KMS-11 (cell line): ENCODE measurements at regions not wholly inside any gene's neighbourhood (a gene's known extent, or its start where the extent isn't known, plus 50 kb on each side); places are given as distances from the start of the nearest gene placed in this dataset.

Experiments used
- H2AFZ ChIP-seq: fragments of 200-600 bp; sonication (generic); 2 replicates; pipeline ENCODE4 v1.6.1; 2016; ENCODE audit warnings: antibody characterized with exemption, mixed run types, low read depth
- H3K27ac ChIP-seq: fragments of 200-600 bp; sonication (generic); 2 replicates; pipeline ENCODE4 v1.6.1; 2016; ENCODE audit warnings: mild to moderate bottlenecking, mixed run types
- H3K27me3 ChIP-seq: fragments of 200-600 bp; sonication (generic); 2 replicates; pipeline ENCODE4 v1.6.1; 2017; ENCODE audit warnings: mild to moderate bottlenecking, low read depth, mixed run types, moderate library complexity; ENCODE audit not compliant: insufficient read depth
- H3K36me3 ChIP-seq: fragments of 200-600 bp; sonication (generic); 2 replicates; pipeline ENCODE4 v1.6.1; 2017; ENCODE audit warnings: mild to moderate bottlenecking, mixed run types; ENCODE audit not compliant: insufficient read depth
- H3K4me1 ChIP-seq: fragments of 200-600 bp; sonication (generic); 2 replicates; pipeline ENCODE4 v1.6.1; 2016; ENCODE audit warnings: mild to moderate bottlenecking, low read depth, mixed run types; ENCODE audit not compliant: poor library complexity, severe bottlenecking
- H3K4me2 ChIP-seq: fragments of 200-600 bp; sonication (generic); 2 replicates; pipeline ENCODE4 v1.7.0; 2016; ENCODE audit warnings: mild to moderate bottlenecking, mixed run types
- H3K4me3 ChIP-seq: fragments of 200-600 bp; sonication (generic); IDR thresholded peaks from 2 replicates; pipeline ENCODE4 v1.6.1; 2017; ENCODE audit warnings: low read depth, low read length, mixed read lengths; ENCODE audit not compliant: insufficient read depth
- H3K79me2 ChIP-seq: fragments of 200-600 bp; sonication (generic); 2 replicates; pipeline ENCODE4 v1.6.1; 2016; ENCODE audit warnings: low read depth, mixed run types; ENCODE audit not compliant: insufficient read depth
- H3K9ac ChIP-seq: fragments of 200-600 bp; sonication (generic); 2 replicates; pipeline ENCODE4 v1.6.1; 2016; ENCODE audit warnings: mild to moderate bottlenecking, mixed run types
- H4K20me1 ChIP-seq: fragments of 200-600 bp; sonication (generic); 2 replicates; pipeline ENCODE4 v1.6.1; 2016; ENCODE audit warnings: mild to moderate bottlenecking, mixed run types; ENCODE audit not compliant: insufficient read depth
- TF ChIP-seq, protein P1 (sequence below): fragments of 200-600 bp; sonication (generic); conservative IDR thresholded peaks from 2 replicates; pipeline ENCODE4 v1.6.1; 2017; ENCODE audit warnings: low read depth, mild to moderate bottlenecking, antibody characterized with exemption, low read length, moderate library complexity, mixed read lengths

DNA sequence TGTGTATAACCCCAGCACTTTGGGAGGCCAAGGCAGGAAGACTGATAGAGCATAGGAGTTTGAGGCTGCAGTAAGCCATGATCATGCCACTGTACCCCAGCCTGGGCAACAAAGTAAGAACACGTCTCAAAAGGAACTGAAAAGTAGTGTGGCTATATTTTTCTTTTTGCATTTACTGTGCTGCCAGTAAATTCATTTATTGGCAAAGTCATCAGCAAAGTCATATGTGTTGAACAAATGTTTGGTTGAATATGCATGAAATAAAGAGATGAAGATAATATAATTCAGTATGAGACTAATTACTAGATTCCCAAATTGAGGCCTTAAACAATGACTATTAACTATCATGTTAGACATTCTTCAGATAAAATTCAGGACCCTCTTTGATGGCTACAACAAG lies 829.1 kb downstream of the PCDH7 start:
- Histone ChIP-seq H3K9ac (no peak overlapping the region), H3K27me3 (no peaks in the 10 kb centered on the region), H3K27ac (no peak overlapping the region)

DNA sequence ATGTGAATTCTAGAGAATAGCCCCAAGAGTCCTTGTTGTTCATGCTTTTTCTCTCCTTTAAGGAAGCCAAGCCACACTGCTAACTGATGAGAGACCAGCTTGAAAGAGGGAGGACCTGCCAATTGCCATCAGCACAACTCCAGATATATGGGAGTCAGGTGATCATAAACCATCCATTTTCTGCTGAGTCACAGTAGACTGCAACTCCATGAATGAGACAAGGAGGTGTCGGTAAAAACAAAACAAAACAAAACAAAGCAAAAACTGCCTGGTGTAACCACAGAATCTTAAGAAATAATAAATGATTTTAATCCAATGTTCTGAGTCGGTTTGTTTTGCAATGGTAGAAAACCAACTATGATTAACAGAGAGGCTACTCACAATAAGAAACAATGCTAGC lies 837.3 kb downstream of the PCDH7 start:
- Histone ChIP-seq H3K36me3 (no peaks in the 10 kb centered on the region), H2AFZ (peak overlapping the region; percentile 36), H3K4me1 (peaks cover 19% of the 10 kb centered on the region), H3K4me2 (peak overlapping the region; percentile 24; the same call in 1 of the 2 replicates), H3K9ac (peak overlapping the region; percentile 16; the same call in 1 of the 2 replicates), H3K27me3 (no peaks in the 10 kb centered on the region), H3K27ac (peak overlapping the region; percentile 34; the same call in 1 of the 2 replicates), H3K79me2 (no peaks in the 10 kb centered on the region), H4K20me1 (no peaks in the 10 kb centered on the region), H3K4me3 (no peak overlapping the region)
- TF ChIP-seq, protein P1, sequence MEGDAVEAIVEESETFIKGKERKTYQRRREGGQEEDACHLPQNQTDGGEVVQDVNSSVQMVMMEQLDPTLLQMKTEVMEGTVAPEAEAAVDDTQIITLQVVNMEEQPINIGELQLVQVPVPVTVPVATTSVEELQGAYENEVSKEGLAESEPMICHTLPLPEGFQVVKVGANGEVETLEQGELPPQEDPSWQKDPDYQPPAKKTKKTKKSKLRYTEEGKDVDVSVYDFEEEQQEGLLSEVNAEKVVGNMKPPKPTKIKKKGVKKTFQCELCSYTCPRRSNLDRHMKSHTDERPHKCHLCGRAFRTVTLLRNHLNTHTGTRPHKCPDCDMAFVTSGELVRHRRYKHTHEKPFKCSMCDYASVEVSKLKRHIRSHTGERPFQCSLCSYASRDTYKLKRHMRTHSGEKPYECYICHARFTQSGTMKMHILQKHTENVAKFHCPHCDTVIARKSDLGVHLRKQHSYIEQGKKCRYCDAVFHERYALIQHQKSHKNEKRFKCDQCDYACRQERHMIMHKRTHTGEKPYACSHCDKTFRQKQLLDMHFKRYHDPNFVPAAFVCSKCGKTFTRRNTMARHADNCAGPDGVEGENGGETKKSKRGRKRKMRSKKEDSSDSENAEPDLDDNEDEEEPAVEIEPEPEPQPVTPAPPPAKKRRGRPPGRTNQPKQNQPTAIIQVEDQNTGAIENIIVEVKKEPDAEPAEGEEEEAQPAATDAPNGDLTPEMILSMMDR: no peak

More for the DNA sequence above, 829.1 kb downstream of the PCDH7 start:
- Histone ChIP-seq H3K4me3 (no peak overlapping the region), H2AFZ (no peak overlapping the region), H4K20me1 (no peaks in the 10 kb centered on the region), H3K4me1 (no peaks in the 10 kb centered on the region), H3K79me2 (no peaks in the 10 kb centered on the region), H3K36me3 (no peaks in the 10 kb centered on the region), H3K4me2 (no peak overlapping the region)
- TF ChIP-seq, protein P1: no peak

DNA sequence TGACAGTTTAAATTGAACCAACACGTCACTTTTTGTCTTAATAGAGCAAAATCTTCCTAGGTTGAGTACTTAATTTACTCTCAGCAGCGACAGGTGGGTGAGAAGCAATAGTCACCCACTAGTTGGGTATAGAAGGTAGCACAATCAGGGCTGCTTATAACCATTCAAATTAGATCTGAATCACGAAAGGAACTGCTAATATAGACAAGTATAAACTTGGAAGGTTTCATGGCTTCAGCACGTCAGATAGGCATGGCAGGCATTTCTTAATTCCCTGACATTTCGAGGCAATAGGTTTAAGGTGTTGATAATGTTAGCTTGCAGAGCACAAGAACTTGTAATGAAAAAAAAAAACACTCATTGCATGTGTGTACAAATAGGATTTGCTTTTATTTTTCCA lies 853.4 kb downstream of the PCDH7 start:
- Histone ChIP-seq H3K4me2 (no peak overlapping the region), H3K79me2 (no peaks in the 10 kb centered on the region), H3K4me1 (no peaks in the 10 kb centered on the region), H3K4me3 (no peak overlapping the region), H2AFZ (no peak overlapping the region), H3K36me3 (no peaks in the 10 kb centered on the region), H4K20me1 (no peaks in the 10 kb centered on the region), H3K27ac (no peak overlapping the region), H3K27me3 (no peaks in the 10 kb centered on the region), H3K9ac (no peak overlapping the region)
- TF ChIP-seq, protein P1: no peak

DNA sequence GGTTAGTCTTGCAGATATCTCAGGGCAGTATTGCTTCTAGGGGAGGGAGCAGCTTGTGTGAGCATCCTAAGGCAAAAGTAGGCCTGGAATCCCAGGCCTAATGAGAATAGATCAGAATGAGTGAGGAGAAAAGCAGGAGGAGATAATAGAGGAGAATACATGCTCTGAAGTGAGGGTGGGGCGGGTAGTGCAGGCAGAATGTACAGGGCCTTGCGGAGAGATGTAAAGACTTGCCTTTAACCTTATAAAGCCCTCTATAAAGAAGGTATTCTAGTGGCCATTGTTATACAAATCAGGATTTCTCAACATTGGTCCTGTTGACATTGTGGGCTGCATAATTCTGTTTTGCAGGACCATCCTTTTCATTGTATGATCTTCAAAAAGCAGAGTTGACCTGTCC lies 855.3 kb downstream of the PCDH7 start:
- Histone ChIP-seq H3K27ac (no peak overlapping the region), H3K79me2 (no peaks in the 10 kb centered on the region), H4K20me1 (no peaks in the 10 kb centered on the region), H3K4me3 (no peak overlapping the region), H3K4me2 (no peak overlapping the region), H3K27me3 (no peaks in the 10 kb centered on the region), H3K4me1 (no peaks in the 10 kb centered on the region), H2AFZ (no peak overlapping the region), H3K9ac (no peak overlapping the region), H3K36me3 (no peaks in the 10 kb centered on the region)
- TF ChIP-seq, protein P1: no peak
